C4-2B (cell line): ENCODE measurements at regions not wholly inside any gene's neighbourhood (a gene's known extent, or its start where the extent isn't known, plus 50 kb on each side); places are given as distances from the start of the nearest gene placed in this dataset.

Source experiments
- CTCF ChIP-seq: fragments of 450-650 bp; conservative IDR thresholded peaks from 2 replicates; pipeline ENCODE4 v1.5.1; 2017; ENCODE audit warnings: mild to moderate bottlenecking
- ZFX ChIP-seq: fragments of 450-650 bp; IDR thresholded peaks from 2 replicates; pipeline ENCODE4 v1.6.1; 2017

DNA sequence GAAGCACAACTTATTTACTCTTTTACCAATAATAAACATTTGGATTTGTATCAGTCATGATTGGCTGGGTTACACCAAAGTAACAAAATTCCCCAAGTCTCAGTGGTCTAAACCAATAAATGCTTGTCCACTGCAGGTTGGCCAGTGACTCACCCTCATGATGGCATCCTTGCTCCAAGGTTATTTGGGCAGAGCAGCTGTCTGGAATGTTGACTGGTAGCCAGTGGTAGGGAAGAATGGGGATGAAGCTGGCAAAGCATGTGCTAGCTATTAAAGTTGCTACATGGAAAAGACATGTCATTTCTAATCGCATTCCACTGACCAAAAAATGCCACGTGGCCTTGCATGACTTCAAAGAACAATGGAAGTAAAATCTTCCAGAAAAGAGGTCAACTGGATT is 1168.7 kb upstream of the CELF2 start:
- no peak for TF ChIP-seq CTCF
- no peak for TF ChIP-seq ZFX
